Tibial artery (tissue), 4 donors: ENCODE measurements at regions not wholly inside any gene's neighbourhood (a gene's known extent, or its start where the extent isn't known, plus 50 kb on each side); places are given as distances from the start of the nearest gene placed in this dataset.

Experiments used
- DNase-seq, 2 donors: peaks; one replicate each; pipeline ENCODE4 v3.0.0-alpha.2; 2019
- H3K27ac ChIP-seq, 2 donors: fragments of 200-600 bp; sonication (generic) in 1 of 2; 1 replicate in 1 of 2; 2 replicates in 1 of 2; pipeline ENCODE4 v1.5.1; 2018 to 2019; ENCODE audit warnings: mild to moderate bottlenecking in 1 of 2
- H3K27me3 ChIP-seq, 2 donors: fragments of 200-600 bp; sonication (generic) in 1 of 2; one replicate each; pipeline versions ENCODE4 v1.5.1 to v1.6.0; 2016 to 2019
- H3K36me3 ChIP-seq, 3 donors: fragments of 200-600 bp; sonication (generic) in 2 of 3; one replicate each; pipeline ENCODE4 v1.5.1; 2016 to 2019; ENCODE audit warnings: mild to moderate bottlenecking in 2 of 3
- H3K4me1 ChIP-seq, 4 donors: fragments of 200-600 bp; sonication (generic) in 2 of 4; 1 replicate in 3 of 4; 2 replicates in 1 of 4; pipeline ENCODE4 v1.5.1; 2016 to 2019
- H3K4me3 ChIP-seq, 2 donors: fragments of 200-600 bp; sonication (generic) in 1 of 2; 1 replicate in 1 of 2; 2 replicates in 1 of 2; pipeline ENCODE4 v1.5.1; 2018 to 2019; ENCODE audit warnings: mild to moderate bottlenecking in 2 of 2
- H3K9me3 ChIP-seq, 3 donors: fragments of 200-600 bp; sonication (generic) in 1 of 3; one replicate each; pipeline ENCODE4 v1.5.1; 2016 to 2019
- intact Hi-C: fragments of 100-400 bp; cut with DNase I; formaldehyde crosslinking; loops from one replicate; pipeline ENCODE4 v1.15.0; 2023; ENCODE audit warnings: low total_unique reads
- TF ChIP-seq, protein P1 (sequence below), 2 experiments: fragments of 200-600 bp in 1 of 2; fragments of 450-650 bp in 1 of 2; IDR thresholded peaks; one replicate each; pipeline ENCODE4 v1.5.1; 2017 to 2019; ENCODE audit warnings: antibody characterized with exemption in 2 of 2, mild to moderate bottlenecking in 1 of 2, moderate library complexity in 1 of 2

DNA sequence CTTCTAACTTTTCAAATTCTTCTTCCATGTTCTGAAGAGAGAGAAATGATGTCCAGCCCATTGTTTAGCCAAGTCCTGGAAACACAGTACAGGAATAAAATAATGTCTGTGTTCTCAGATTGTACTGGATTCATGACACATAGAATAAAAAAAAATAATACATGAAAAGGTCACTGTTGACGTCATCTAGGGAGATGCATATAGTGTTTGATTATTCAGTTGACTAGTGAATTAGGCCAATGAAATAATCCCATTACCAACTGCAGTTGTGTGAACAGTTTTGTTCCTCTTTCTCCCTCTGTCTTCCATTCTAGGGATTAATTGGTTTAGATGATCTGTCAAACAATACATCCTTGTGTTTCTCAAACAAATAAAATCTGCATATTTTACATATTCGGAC, 222.8 kb downstream of the ALDH8A1 start:
- no peak for DNase-seq
- intact Hi-C loops: no loop called here

DNA sequence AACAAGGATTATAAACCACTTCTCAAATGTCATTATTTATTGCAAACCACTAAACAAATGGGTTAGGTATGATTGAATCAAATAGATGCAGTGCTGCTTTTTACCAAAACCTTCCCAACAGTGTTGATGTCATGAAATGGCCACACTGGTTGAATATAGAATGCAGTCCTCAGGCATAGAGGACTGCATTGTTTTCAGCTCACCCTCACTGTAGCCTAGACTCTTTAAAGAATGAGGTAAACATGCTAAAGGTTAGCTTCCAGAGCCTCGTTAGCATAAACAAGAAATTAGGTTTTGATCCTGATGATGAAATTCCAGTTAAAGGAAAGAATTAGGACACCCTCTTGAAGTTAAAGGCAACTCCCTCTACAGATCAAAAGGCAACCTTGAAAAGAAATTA, 224.3 kb downstream of the ALDH8A1 start:
- Histone ChIP-seq H3K4me1 (peaks cover 0 to 11% (median 0%) of the 10 kb centered on the region in 4 donors), H3K4me3 (no peak overlapping the region), H3K9me3 (no peaks in the 10 kb centered on the region), H3K27ac (no peak overlapping the region), H3K27me3 (no peaks in the 10 kb centered on the region), H3K36me3 (no peaks in the 10 kb centered on the region)
- TF ChIP-seq, protein P1, sequence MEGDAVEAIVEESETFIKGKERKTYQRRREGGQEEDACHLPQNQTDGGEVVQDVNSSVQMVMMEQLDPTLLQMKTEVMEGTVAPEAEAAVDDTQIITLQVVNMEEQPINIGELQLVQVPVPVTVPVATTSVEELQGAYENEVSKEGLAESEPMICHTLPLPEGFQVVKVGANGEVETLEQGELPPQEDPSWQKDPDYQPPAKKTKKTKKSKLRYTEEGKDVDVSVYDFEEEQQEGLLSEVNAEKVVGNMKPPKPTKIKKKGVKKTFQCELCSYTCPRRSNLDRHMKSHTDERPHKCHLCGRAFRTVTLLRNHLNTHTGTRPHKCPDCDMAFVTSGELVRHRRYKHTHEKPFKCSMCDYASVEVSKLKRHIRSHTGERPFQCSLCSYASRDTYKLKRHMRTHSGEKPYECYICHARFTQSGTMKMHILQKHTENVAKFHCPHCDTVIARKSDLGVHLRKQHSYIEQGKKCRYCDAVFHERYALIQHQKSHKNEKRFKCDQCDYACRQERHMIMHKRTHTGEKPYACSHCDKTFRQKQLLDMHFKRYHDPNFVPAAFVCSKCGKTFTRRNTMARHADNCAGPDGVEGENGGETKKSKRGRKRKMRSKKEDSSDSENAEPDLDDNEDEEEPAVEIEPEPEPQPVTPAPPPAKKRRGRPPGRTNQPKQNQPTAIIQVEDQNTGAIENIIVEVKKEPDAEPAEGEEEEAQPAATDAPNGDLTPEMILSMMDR (IDR thresholded peaks at IDR 0.05): no peak
- DNase-seq: no peak
- intact Hi-C loops: no loop called here

More for the DNA sequence above, 222.8 kb downstream of the ALDH8A1 start:
- Histone ChIP-seq H3K9me3 (no peaks in the 10 kb centered on the region), H3K4me3 (no peak overlapping the region), H3K4me1 (peaks cover 0 to 5% (median 0%) of the 10 kb centered on the region in 4 donors), H3K27me3 (no peaks in the 10 kb centered on the region), H3K27ac (no peak overlapping the region), H3K36me3 (no peaks in the 10 kb centered on the region)
- TF ChIP-seq, protein P1 (IDR thresholded peaks at IDR 0.05): no peak

DNA sequence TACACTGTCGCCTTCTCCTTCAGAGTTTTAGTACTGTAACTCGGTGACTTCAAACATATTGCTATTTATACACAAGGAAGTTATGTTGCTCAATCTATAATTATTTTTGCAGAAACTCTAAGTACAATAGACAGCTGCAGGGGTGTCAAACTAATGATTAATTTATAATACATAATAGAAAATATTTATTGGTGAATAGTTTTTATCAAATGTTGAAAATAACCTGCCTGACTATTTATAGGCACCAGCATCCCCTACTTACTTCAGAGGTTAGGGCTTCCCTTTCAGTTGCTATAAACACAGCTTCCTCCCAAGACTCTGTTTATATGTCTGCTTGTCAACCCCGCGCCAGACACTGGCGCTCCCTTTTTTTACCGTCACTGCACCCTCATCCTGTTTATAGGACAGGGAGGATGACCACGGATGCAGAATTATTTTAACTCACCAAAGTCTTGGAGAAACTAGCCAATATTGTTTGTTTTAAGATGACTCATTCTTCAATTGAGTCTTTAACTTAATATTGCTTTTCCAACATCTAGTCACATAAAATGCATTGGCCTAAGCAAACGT, 225.0 kb downstream of the ALDH8A1 start:
- TF ChIP-seq, protein P1 (IDR thresholded peaks at IDR 0.05): no peak
- Histone ChIP-seq H3K36me3 (no peaks in the 10 kb centered on the region), H3K4me1 (peaks cover 0 to 19% (median under 1%) of the 10 kb centered on the region in 4 donors), H3K27ac (no peak overlapping the region), H3K27me3 (no peaks in the 10 kb centered on the region), H3K9me3 (no peaks in the 10 kb centered on the region), H3K4me3 (no peak overlapping the region)
- intact Hi-C loops: no loop called here
- no peak for DNase-seq

DNA sequence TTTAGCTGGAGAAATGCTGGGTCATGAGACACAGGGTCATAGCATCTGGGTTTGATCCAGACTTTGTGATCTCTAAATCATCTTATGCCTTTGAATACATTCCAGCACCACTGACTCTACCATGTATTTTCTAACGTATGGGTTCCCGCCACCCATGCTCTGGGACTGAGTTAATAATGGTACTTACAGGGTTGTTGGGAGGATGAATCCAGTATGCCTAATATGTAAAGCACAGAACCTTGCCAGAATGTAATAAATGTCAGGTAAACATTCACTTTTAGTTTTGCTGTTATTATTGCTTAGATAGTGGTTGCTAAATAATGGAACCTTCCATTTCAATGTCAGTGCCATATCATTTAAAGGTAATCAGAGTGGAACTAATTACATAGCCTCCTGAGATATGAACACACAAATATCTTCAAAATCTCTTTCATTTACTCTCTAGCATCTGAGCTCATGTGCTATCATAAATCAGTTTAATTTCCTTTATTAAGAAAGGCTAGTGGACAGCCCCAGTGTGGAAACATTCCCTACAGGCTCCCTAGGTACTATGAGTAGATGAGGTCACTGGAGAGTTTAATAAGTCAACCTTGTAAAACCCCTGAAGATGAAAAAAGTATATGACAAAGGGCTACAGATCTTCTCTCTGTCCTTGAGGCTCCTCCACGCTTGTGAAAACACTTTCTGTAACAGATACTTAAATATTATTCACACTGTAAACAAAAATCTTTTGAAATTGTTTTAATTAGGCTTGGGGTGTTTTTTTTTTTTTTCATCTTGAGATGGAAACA, 226.6 kb downstream of the ALDH8A1 start:
- no peak overlapping the region for H3K4me3 ChIP-seq
- intact Hi-C loops: no loop called here
- no peaks in the 10 kb centered on the region for H3K9me3 ChIP-seq
- no peak for DNase-seq
- H3K27ac ChIP-seq: no peak overlapping the region
- H3K4me1 ChIP-seq: peaks cover 0 to 24% (median 5%) of the 10 kb centered on the region in 4 donors
- H3K27me3 ChIP-seq: no peaks in the 10 kb centered on the region
- no peaks in the 10 kb centered on the region for H3K36me3 ChIP-seq
- TF ChIP-seq, protein P1 (IDR thresholded peaks at IDR 0.05): no peak

DNA sequence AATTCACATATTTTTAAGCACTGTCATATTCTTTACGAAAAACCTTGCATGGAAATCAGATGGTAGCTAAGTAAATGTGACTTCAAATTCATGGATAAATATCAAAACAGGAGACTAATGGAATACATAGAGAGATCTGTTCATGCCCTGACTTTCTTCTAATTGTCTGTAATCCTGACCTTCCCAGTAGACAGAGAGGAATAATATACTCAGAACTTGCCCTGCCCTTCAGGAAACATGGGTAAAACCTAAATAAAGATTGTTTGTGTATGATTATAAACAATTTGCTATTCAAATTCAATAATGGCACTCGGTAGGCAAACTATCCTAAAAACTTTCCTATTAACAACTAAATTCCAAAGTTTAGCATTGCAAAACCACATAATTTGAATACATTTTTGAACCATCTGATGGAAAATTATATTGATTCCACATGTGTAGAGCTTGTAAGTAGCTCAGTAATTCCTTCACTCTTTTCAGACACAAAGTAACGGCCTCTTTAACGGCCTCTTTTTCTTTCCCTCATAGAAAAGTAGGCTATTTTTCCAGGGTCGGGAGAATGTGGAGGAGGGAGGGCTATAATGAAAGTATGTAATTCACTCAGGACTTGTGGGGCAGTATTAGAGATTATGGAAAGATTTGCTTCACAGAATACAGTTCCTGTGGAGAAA, 227.6 kb downstream of the ALDH8A1 start:
- Histone ChIP-seq H3K4me1 (peaks cover 0 to 24% (median 5%) of the 10 kb centered on the region in 4 donors), H3K9me3 (no peaks in the 10 kb centered on the region), H3K4me3 (no peak overlapping the region), H3K27ac (no peak overlapping the region), H3K27me3 (no peaks in the 10 kb centered on the region), H3K36me3 (no peaks in the 10 kb centered on the region)
- TF ChIP-seq, protein P1 (IDR thresholded peaks at IDR 0.05): no peak
- intact Hi-C loops: no loop called here
- no peak for DNase-seq
